ENCODE measurements at regions not wholly inside any gene's neighbourhood (a gene's known extent, or its start where the extent isn't known, plus 50 kb on each side); places are given as distances from the start of the nearest gene placed in this dataset.
"Not testable (repeated sequence)": the region's sequence is repeated elsewhere in the genome, so short reads cannot be mapped to it uniquely, and the experiment has no call there.

DNA sequence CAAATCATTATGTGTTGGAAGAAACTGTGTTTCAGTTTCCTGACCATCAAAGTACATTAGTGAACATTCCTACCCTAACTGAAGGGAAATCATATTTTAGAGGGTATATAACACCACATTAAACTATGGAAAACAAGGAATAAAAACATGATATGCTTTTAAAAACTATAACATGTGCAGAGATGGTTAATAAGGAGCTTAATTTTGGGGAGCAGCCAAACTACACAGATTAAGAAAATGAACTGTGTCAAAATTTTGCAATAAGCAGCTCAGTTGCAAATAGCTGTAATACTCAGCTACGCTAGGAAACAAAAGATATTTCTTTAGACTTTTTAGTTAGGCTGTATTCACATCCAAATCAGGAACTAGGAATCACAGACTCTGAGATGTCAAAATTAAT is 1115.7 kb upstream of the CELF2 start:
- no peak for DNase-seq (ENCODE audit: low spot score)

DNA sequence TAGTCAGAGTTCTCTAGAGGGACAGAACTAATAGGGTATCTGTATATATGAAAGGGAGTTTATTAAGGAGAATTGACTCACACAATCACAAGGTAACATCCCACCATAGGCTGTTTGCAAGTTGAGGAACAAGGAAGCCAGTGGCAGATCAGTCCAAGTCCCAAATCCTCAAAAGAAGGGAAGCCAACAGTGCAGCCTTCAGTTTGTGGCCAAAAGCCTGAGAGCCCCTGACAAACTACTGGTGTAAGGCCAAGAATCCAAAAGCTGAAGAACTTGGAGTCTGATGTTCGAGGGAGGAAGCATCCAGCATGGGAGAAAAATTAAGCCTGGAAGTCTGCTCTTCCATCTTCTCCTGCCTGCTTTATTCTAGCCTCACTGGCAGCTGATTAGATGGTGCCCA is 1107.2 kb upstream of the CELF2 start:
- DNase-seq (ENCODE audit: low spot score) = no peak

DNA sequence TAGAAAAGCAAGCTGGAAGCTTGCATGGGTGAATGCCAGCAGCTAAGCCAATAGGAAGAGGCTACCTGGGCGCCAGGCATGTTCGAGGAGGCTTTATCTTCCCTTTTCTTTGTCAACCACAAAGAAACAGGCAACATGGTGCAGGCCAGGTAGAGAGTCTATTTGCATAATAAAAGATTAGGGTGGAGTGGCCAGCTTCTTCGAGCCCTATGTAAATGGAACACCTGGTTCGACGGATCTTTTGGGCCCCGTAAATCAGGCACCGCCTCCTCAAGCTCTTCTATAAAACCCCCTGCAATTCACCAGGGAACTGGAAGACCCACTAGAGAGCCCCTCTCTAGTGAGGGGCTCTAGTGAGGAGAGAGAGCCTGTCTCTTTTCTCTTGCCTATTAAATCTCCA is 1106.2 kb upstream of the CELF2 start:
- no peak for DNase-seq (ENCODE audit: low spot score)

DNA sequence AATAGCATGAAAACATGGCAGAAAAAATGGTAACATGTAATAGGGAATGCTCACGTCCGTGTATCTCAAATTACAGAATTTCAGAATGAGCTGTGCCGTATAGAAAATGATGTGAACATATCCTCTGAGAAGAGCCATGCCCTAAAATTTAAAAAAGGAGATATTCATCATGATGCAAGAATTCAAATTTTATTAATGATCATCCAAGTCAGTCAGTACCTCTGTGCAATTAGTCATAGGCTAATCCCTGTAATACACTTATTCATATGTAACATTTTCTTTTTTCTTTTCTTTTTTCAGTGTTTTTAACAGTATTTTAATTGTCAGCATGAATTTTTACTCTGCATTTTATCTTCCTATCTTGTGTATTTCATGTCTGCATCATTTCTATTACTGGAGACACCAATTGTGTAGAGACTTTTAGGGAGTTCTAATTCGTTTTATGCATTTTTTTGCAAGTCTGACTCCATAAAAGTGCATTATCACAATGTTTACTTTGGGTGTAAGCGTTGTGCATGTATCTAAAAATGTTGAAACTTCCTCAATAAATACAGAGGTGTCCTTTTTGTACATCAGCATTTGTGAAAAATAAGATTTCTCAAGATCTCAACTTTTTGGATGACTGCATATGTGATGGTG is 1103.7 kb upstream of the CELF2 start:
- DNase-seq (ENCODE audit: low spot score) = no peak

DNA sequence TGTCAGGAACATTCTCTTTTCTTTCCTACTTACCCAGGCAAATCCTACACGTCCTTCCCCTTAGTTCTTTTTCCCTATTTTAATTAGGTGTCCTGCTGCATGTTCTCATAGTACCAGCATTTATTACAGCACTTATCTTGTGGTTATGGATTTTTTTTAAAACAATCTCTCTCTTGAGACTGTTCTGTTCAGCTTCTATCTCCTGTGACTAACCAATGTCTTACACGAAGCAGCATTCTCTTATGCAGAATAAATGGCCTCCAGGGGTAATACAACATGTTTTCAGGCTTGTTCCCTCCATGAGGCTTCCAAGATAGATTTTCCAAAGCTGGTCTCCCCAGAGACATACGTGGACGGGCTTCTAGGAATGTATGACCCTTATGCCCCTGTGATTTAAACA is 1096.1 kb upstream of the CELF2 start:
- DNase-seq (ENCODE audit: low spot score) = no peak

DNA sequence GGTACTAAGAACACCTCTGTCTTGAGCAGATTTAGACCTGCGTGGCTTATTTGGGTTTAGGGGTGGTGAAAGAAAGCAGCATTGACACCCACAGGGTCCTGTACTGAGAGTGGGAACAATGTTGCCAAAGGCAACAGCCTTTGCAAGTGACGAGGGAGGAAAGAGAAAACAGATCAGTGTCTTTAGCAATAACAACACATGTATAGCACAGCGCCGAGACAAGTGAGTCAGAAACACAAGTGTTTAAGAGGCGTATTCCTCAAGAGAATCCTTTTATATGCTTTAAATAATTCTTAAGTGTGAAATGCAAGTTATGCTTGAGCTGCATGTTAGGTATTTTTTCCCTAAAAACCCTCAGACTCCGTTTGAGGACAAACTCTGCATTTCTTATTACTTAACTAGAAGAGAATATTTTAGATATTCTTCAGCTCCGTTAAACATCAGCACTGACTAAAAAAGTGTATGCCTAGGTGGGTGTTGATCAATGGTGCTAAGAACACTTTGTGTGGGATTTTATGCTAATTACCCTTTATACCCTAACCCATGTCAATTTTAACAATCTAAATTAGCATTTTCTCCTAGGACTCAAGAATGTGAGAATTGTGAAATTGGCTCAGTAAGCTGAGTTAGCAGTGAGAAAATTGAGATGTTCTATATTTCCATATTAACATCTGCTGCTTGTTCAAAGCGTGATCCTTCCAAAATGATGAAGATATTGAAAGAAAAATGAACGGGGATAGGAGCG is 1095.4 kb upstream of the CELF2 start:
- no peak for DNase-seq (ENCODE audit: low spot score)

DNA sequence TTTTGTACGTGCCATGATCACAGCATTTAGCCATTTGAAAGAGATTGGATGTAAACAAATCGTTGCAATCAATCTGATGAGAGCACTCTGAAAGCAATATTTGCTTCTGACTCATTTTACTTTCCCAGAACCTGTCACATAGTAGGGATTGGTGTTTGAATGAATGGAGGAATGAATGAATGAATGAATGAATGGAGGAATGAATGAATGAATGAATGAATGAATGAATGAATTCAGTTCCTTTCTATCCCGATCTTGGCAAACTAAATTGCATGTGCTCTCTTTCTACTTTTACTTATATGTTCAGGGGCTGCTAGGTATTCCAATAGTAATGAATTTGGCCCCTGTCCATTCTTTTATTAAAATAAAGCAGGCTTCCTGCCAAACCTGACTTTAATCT is 1091.7 kb upstream of the CELF2 start:
- DNase-seq (ENCODE audit: low spot score) = no peak

DNA sequence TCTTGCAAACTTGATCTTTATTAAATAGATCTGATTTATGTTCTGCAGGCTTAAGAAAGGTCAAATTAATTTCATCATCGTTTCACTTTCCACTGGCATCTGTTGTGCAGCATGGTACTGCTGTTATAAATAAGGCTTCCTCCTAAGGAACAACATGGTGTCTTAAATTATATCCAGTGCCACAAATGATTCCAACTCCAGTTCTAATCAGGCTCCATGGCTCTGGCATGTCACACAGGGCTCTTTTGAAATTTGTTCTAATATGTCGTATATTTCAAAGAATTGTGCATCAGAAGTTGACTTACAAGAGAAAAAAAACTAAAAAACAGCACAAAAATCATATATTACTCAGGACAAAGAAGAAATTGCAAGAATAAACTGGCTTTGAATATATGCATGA is 1090.8 kb upstream of the CELF2 start:
- DNase-seq (ENCODE audit: low spot score) = no peak

DNA sequence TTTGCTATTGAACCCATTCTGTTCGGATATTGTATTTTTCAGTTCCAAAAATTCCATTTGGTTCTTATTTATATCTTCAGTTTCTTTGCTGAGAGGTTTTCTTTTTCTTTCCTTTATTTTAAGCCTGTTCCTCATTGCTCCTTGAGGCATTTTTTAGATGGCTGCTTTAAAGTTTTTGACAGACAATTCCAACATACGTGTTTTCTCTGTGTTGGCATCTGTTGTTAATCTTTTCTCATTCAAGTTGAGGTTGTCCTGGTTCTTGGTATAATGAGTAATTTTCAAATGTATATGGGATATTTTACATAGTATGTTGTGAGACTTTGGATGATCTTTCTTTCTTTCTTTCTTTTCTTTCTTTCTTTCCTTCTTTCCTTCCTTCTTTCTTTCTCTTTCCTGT is 1078.0 kb upstream of the CELF2 start:
- DNase-seq (ENCODE audit: low spot score) = no peak

DNA sequence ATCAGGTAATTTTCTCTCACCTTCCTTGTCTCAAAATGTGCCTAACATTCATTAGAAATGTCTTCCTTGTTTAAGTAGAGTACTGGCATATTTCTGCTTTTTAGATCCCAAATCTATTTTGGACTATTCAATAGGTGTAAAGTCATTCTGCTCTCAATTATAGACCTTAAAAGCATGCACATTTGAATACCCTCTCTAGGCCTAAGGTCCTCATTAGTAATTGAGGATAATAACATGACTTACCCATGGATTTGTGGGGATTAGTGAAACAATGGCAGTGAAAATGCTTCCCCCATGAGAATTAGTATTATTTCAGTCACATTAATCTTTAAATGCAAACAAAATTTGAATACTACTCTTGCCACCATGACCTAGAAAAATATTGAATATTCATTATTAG is 1073.0 kb upstream of the CELF2 start:
- DNase-seq (ENCODE audit: low spot score) = no peak

DNA sequence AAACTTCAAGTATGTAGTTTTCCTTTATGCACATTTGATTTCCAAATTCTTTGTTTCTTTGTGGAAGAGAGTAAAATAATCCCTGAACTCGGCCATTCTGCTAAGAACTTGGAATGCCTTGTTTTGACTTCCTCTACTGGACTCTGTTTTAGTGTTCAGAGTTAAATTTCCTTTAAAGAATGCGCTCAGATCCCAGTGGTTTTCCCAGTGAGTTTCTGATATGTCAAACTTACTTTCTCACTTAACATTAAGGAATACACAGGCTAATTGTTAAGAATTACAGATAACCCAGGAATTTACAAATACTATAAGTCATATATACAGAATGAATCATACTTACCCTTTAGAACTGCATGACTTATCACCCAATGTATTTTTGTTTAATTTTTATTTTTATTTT is 1067.6 kb upstream of the CELF2 start:
- DNase-seq (ENCODE audit: low spot score) = no peak

DNA sequence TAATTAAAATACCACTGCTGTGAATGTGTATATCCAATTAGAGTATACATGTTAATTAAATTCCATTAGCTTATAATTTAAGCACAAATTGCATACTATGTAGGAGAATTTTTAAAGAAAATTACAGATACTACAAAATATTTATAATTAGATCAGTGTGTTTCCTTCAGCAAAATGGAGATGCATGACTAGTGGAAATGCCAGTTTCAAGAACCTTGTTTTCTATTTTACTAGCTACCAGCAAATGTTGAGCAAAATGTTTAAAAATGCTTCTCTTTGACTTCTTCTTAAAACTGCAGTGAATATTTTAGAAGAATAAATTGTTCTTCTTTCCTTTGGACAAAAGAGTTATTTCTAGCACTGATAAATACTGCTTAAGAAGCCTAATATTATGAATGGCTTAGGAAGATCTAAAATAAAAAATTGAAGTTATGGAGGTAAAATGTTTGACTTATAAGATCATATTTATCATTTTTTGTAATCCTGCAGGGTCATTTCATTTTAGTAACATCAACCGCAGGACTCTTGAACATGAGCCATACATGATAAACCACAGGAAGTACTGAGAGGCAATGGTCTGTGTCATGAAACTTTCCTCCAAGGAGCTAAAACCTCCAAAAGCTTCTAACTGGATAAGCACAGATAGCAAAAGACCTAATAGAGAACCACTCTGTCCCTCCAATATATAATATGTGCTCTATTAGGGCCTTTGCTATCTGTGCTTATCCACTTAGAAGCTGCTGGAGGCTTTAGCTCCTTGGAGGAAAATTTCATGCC is 1066.0 kb upstream of the CELF2 start:
- no peak for DNase-seq (ENCODE audit: low spot score)

DNA sequence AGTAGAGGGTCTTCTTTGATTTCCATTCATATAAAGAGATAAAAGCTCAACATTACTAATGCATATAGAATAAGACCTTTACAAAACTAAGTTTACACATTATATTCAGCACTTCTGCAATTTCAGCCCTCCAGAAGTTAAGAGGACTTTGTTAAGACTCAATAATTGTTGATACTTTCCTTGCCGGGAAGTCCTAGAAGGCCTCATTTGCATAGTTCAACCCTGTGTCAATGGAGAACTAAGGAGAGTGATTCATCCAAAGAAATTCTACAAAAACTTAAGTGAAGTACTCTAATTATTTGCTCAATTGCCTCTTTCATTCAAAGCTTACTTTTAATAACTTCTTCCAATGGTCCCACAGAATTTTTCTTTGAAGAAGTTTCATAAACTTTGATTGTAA is 1060.3 kb upstream of the CELF2 start:
- no peak for DNase-seq (ENCODE audit: low spot score)

DNA sequence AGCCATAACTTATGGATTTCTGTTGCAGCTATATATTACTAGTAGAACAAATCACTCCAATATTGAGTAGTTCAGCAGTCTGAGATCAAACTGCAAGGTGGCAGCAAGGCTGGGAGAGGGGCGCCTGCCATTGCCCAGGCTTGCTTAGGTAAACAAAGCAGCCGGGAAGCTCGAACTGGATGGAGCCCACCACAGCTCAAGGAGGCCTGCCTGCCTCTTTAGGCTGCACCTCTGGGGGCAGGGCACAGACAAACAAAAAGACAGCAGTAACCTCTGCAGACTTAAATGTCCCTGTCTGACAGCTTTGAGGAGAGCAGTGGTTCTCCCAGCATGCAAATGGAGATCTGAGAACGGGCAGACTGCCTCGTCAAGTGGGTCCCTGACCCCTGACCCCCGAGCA is 1059.8 kb upstream of the CELF2 start:
- DNase-seq (ENCODE audit: low spot score) = not testable (repeated sequence)

DNA sequence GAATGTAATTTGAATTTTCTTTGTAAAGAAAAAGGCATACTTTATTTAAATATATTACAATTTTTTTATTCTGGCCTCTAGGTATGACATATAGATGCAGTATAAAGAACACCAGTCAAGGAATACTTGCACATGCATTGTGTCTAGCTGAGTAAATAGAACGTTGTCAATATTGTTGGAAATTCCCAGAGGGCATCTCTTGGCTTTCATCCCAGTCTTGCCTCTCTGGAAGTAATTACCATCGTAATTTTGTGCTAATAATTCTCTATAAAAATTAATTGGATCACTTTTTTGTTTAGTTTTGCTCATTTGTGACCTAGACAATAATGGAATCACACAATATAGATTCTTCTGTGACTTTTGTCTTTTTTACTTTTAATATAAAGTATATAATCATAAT is 1052.3 kb upstream of the CELF2 start:
- DNase-seq (ENCODE audit: low spot score) = no peak

DNA sequence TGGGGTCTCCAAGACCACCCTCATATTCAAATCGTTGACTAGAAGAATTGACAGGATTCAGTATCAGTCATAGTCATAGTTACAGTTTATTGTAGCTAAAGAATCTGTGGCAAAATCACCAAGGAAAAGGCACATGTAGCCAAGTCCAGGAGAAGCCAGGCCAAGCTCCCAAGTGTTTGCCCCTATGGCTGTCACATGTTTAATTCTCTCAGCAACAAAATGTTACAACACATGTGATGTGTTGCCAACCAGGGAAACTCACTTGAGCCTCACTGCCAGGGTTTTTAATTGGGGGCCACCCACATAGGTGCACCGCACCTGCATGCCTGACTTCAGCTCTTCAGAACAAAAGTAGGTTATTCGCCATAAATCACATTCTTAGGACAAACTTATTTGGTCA is 1030.9 kb upstream of the CELF2 start:
- DNase-seq (ENCODE audit: low spot score) = no peak

DNA sequence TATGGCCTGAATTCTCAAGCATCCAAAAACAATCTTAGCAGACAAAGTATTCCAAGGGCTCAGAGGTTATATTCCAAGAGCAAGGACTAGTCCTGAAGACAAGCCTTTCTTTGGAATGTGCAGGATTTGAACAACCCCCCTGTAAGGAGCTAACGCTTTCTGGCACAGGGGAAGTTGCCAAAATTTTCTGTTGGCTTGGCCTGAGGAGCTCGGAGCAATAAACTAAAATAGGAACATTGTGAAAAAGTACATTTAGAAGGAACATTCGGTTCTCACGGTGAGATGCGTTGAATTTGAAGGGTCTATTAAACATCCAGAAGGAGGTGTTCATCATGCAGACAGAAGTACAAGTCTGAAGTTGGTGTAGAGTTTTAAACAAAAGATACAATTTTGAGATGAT is 1030.5 kb upstream of the CELF2 start:
- DNase-seq (ENCODE audit: low spot score) = no peak

DNA sequence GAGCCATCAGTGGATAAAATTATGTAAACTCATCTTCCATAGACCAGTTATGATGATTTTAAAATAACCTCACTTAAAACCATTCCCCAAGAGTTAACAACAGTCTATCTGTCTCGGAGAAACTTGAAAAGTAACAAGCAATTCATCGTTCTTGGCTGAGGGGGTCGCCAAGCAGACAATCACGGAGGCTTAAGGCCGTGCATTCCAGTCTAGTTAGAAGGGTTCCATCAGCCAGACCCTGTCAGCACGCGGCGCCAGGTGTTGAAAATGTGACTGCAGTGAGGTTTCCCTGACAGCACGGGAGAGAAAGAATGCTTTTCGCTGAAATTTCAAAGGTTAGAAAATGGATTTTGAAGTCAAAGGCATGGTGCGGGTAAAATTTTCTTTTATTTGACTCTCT is 1025.0 kb upstream of the CELF2 start:
- DNase-seq (ENCODE audit: low spot score) = no peak

DNA sequence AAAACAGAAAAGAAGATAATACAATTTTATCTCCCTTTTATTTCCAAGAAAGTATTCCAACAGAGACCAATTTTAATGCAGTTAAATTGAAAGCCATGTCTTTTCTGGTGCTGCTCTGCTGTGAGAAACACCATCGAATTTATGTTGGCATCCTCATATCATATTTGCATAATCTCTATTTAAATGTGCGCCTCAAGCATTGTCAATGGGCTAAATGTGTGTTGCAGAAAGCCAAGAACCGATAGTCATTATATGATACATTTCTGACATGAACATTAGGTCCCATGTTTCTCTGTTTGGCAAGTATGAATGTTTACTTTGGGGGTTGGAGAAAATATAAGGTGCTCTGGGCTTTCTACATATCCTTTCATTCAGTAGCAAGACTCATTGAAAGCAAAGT is 1023.5 kb upstream of the CELF2 start:
- no peak for DNase-seq (ENCODE audit: low spot score)

DNA sequence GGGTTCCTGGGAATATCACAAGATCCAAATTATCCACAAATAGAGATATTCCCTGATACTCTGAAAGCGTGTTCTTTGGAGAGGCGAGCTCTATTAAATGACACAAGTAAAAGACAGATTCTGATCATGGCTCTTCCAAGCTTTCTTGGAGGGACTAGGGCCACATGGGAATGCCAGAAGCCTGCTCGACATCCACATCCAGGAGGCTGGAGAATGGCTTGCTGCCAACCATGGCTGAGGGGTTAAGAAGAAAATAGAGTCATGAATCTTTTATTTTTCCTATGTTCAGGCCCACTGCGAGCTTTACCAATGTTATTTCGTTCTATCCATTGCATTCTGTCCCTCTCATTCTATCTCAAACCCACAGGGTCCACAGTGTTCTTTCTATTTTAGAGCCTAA is 1018.0 kb upstream of the CELF2 start:
- no peak for DNase-seq (ENCODE audit: low spot score)

DNA sequence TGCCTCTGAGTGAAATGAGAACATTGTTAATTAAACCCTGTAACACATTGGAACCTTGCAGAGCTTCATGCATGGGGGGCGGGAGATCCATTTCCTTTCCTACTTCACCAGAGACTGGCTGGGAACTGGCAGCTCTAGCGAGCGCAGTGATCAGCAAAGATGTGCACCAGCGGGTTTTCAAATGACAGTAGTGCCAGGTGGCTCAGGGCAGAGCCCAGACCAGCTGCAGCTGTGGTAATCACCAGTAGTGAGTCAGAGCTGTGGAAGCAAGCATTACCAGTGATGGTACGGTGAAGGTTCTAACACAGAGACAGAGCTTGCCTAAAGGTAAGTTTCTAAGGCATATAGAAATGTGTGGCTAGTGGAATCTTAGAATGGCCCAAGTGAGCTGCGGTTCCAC is 1009.7 kb upstream of the CELF2 start:
- DNase-seq (ENCODE audit: low spot score) = no peak

DNA sequence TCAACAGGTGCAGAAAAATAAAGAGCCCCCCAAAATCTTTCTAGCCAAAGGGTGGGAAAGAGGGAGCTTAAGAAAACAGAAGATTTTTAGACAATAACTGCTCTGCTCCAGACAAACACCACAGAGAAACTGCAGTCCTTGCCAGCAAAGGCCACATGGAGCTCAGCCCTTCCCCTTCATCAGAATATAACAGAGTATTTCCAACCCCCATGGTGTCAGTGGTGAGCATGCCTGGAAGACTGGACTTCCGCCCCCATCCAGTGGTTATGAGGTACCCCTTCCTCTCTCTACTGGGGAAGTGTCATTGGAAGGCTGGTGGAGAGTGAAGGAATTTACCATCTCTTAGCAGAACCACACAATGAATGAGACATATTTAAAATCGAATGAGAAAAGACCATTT is 1007.3 kb upstream of the CELF2 start:
- DNase-seq (ENCODE audit: low spot score) = no peak

DNA sequence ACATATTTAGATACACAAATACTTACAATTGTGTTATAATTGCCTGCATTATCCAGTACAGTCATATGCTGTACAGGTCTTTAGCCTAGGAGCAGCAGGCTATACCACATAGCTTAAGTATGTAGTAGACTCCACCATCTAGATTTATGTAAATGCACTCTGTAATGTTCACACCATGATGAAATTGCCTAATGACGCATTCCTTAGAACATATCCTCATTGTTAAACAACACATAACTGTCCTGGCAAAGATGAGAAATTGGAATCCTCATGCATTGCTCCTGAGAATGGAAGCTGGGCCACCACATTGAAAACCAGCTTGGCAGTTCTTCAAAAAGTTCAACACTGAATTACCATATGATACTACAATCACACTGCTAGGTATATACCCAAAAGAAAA is 1002.8 kb upstream of the CELF2 start:
- DNase-seq (ENCODE audit: low spot score) = no peak
